ENCODE measurements at regions not wholly inside any gene's neighbourhood (a gene's known extent, or its start where the extent isn't known, plus 50 kb on each side); places are given as distances from the start of the nearest gene placed in this dataset.

DNA sequence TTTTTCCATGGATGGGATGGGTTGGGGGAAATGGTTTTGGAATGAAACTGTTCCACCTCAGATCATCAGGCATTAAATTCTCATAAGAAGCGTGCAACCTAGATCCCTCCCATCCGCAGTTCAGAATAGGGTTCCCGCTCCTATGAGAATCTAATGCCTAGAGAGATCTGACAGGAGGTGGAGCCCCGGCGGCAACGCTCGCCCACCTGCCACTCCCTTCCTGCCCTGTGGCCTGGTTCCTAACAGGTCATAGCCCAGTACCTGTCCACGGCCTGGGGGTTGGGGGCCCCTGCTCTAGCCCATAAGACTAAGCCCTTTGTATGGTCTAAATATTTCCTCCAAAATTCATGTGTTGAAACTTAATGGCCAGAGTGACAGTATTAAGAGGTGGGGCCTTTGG lies 92.3 kb upstream of the SALL4 start:
- Histone ChIP-seq H3K36me3 (replicated peaks in 1 of 2) (no peaks in the 10 kb centered on the region), H3K4me1 (replicated peaks in 1 of 2) (no peaks in the 10 kb centered on the region), H3K27ac (no peak overlapping the region), H3K9me3 (replicated peaks in 1 of 3) (no peaks in the 10 kb centered on the region), H3K4me3 (no peak overlapping the region), H3K27me3 (no peaks in the 10 kb centered on the region)
- 70 to 80% (median 72%) methylated on average over 7 to 8 of the region's 8 CpGs for WGBS, 4 donors
- TF ChIP-seq CTCF (IDR thresholded peaks at IDR 0.05) (no peak), POLR2A (IDR thresholded peaks at IDR 0.05) (no peak)
- intact Hi-C loops (cut with DNase I) = no loop called here
- DNase-seq = no peak

GRCh38 chr20:51894201-51894600 lies 91.9 kb upstream of the SALL4 start:
- Histone ChIP-seq H3K4me3 (no peak overlapping the region), H3K9me3 (replicated peaks in 1 of 3) (no peaks in the 10 kb centered on the region), H3K36me3 (replicated peaks in 1 of 2) (no peaks in the 10 kb centered on the region), H3K27me3 (no peaks in the 10 kb centered on the region), H3K27ac (no peak overlapping the region), H3K4me1 (replicated peaks in 1 of 2) (no peaks in the 10 kb centered on the region)
- DNase-seq = no peak
- no peak for TF ChIP-seq CTCF (IDR thresholded peaks at IDR 0.05)
- no peak for TF ChIP-seq POLR2A (IDR thresholded peaks at IDR 0.05)
- intact Hi-C loops (cut with DNase I) = no loop called here
- WGBS, 4 donors = 73 to 81% (median 78%) methylated on average over 6 of the region's 6 CpGs

GRCh38 chr20:51893723-51894122 lies 91.4 kb upstream of the SALL4 start:
- intact Hi-C loops (cut with DNase I) = no loop called here
- WGBS, 4 donors = 72 to 75% (median 75%) methylated on average over 7 of the region's 7 CpGs
- H3K36me3 ChIP-seq (replicated peaks in 1 of 2) = no peaks in the 10 kb centered on the region
- H3K4me1 ChIP-seq (replicated peaks in 1 of 2) = no peaks in the 10 kb centered on the region
- H3K9me3 ChIP-seq (replicated peaks in 1 of 3) = no peaks in the 10 kb centered on the region
- H3K4me3 ChIP-seq = no peak overlapping the region
- DNase-seq = no peak
- no peaks in the 10 kb centered on the region for H3K27me3 ChIP-seq
- TF ChIP-seq POLR2A (IDR thresholded peaks at IDR 0.05) (no peak), CTCF (IDR thresholded peaks at IDR 0.05) (no peak)
- no peak overlapping the region for H3K27ac ChIP-seq

- no peaks in the 10 kb centered on the region for H3K36me3 ChIP-seq (replicated peaks in 1 of 2)
- H3K27ac ChIP-seq = no peak overlapping the region
- no peak for TF ChIP-seq POLR2A (IDR thresholded peaks at IDR 0.05)
- TF ChIP-seq CTCF (IDR thresholded peaks at IDR 0.05) = no peak
- no peaks in the 10 kb centered on the region for H3K4me1 ChIP-seq (replicated peaks in 1 of 2)
- no peak overlapping the region for H3K4me3 ChIP-seq
- no peaks in the 10 kb centered on the region for H3K27me3 ChIP-seq
- no peak for DNase-seq
- intact Hi-C loops (cut with DNase I) = no loop called here
- no peaks in the 10 kb centered on the region for H3K9me3 ChIP-seq (replicated peaks in 1 of 3)
- WGBS, 4 donors = 79 to 83% (median 80%) methylated on average over 9 of the region's 9 CpGs
Observed at GRCh38 chr20:51890003-51890402, 87.7 kb upstream of the SALL4 start.

Data from adrenal gland (tissue), 9 donors.